CMK (cell line): ENCODE measurements at regions not wholly inside any gene's neighbourhood (a gene's known extent, or its start where the extent isn't known, plus 50 kb on each side); places are given as distances from the start of the nearest gene placed in this dataset.

Source experiments
- DNase-seq: peaks from one replicate; pipeline ENCODE4 v3.0.0-alpha.2; 2010; ENCODE audit warnings: low read depth

DNA sequence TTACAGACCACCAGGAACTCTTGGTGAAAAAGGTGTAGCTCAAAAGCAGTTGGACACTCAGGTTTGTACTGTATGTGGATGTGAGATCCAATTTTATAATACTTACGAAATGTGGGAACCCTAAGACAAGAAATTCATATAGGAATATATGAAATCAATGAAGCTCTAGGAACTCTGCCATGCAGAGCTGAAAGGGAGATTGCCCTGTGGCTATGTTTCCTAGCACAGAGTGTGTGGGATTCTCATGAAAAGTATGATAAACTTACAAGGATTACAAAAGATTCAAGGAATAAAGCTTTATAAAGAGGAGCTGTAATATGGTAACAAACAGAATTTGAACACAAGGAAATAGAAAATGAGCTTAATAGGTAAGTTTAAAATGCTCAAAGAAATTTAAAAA lies 205.7 kb upstream of the FAM83B start:
- DNase-seq = no peak

DNA sequence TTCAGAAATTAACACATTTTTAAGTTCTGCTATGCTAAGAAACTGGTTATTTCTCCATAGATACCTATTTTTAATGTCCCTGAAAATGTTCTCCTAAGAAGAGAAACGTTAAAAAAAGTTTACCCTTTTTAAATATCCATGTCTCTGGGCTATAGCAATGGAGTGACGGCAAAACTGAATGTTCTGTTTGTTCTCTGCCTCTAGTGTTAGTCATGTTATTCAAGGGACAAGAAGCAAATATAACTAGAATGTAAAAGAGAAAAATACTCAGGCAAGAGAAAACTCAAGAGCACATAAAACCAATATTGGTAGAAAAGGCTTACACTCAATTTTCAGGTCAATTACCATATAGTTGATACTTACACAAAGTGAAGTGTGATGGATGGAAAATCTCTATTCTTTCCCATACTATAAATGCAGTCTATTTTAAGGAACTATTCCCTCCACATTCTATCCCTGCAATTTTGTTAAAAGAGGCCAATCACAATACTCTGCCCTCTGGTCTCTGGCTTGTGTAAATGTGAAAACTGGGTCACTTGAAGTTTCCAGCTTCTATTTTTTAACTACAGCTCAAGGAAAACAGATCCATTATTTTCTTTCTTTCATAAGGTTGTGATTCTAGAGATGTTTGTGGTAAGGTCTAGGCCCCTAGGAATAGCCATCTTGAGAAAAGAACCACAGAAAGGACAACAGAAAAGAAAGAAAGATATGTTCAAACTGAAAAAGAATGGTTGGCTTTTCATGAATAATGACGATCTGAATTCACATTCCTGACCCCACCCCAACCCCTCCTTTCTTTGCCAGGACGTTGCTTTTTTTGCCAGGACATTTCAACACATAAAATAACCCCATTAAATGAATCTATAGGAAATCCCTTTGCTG lies 200.3 kb upstream of the FAM83B start:
- DNase-seq = no peak

DNA sequence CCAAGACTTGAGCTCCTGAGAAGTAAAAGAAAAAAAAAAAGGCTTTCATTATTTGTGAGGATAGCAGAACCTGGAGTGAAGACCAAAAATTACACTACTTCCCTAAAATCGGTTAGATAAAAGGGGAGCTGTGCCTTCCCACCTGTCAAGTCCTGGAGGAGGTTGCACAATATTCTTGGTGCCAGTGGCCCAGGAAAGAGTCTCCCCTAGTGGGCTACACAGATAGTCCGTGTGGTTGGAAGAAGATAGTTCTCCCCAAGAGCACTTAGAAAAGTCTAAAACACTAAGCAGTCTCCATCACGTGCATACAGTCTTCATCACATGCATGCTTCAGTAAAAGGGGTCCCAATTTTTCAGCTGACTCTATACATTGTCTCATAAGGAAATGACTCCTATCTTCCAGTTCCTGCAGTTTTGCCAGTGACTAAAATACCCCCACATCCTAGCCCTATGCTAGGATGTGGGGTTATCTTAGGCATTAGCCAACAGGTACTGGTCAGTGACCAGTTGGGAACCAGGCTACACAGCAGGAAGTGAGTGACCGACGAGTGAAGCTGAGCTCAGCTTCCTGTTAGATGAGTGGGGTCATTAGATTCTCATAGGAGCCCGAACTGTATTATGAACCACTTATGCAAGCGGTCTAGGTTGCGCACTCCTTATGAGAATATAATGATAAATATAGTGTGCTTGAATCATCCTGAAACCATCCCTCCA lies 199.5 kb upstream of the FAM83B start:
- no peak for DNase-seq

DNA sequence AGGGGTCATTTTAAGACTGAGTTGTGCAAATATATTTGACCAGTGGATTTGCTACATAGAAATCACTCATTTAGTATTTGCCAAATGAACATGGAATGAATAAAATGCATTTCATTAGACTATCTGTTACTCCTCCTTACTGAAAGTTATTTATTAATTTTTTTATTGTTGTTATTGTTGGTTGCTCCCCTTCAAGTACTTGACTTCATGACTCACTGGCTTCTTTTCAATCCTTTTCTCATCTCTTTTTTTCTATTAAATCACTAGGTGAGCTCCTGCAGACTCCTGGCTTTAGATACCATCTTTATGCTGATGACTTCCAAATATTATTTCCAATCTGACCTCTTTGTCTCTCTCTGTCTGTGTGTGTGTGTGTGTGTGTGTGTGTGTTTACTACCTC lies 192.2 kb upstream of the FAM83B start:
- DNase-seq = no peak

DNA sequence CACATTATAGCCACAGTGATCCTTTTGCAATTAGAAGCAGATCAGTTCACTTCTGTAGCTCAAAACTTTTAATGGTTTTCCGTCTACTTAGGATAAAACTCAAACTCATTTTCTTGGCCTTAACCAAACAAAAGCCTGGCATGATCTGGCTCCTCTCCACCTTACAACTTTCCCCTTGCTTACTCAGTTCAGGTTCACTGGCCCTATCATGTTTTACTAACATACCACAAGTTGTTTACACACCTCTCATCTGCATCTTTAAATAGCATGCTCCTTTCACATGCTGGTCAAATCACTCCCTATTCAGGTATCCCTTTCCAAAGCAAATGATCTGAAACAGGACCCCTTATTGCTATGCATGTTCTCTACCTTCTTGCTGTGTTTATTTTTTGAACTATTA lies 191.4 kb upstream of the FAM83B start:
- no peak for DNase-seq

DNA sequence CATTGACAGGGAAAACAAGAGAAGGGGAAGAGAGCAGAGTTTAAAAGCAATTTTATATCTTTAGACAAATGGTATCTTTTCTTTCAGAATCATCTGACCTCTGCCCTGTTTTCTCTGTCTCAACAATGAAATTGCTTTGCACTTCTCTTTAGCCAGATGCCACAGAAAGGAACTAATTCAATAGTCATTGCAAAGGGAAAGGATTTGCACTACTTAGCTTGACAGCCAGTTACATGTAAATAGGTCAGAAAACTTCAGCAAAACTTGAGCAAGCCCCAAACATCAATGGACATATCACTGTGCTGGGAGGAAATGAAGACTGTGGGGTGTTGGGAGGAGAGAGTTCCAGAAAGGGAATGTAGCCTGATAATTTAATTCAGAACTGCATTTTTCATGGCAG lies 181.3 kb upstream of the FAM83B start:
- no peak for DNase-seq

DNA sequence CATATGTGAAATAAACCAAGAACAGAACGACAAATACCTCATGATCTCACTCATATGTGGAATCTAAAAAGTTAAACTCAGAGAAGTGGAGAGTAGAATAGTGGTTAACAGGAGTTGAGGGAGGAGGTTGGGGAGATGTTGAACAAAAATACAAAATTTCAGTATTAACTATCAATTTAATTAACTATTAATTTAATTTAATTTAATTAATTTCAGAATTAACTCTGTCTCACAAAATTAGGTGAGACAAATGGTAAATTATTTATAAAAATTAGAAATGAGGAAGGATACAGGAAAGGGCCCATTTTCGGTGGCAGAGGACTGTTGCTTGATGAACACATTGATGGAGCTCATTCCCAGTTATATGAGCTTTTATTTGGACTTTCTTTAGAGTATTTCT lies 166.0 kb upstream of the FAM83B start:
- DNase-seq = no peak

DNA sequence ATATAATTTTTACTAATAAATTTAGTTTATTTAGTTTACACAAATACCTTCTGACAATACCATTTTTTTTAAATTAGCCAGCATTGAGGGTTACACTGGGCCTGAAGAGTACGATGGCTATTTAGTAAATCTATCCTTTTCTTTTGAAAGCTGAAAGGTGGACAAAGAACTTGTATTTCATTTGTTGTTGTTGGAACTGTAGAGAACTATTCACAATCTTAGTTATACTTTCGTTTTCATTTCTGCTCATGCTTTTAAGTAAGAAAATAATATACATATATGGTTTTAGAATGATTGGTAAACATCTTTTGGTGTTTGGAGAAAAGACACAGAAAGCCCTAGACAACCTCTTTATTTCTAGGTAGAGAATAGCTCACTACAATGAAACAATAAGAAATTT lies 165.3 kb upstream of the FAM83B start:
- DNase-seq = no peak

DNA sequence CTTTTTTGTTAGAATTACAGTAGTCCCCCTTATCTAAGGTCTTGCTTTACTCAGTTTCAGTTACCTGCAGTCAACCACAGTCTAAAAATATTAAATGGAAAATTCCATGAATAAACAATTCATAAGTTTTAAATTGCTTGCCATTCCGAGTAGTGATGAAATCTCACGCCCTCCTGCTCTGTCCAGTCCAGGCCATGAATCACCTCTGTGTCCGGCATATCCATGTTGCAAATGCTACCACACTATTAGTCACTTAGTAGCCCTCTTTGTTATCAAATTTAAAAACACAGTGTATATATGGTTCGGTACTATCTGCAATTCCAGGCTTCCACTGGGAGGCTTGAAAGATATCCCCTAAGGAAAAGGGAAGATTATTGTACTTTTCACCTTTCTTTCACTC lies 164.6 kb upstream of the FAM83B start:
- no peak for DNase-seq

DNA sequence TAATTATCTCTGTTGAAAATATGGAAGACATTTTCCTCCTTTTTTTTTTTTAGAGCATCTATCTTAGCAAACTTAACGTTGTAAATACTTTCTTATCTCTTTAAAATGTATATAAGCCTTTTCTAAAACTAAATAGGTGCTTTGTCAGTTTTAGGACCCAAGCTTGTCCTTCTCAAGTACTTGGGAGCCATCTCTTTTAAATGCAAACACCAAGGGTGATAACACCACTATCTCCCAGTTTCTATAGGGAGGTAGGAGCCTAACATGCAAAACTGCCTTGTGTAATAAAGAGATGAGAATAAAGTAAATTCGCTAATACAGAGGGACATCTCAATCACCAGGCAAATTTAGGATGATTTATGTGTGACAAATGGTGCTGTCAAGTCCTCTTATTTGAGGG lies 157.0 kb upstream of the FAM83B start:
- DNase-seq = no peak

DNA sequence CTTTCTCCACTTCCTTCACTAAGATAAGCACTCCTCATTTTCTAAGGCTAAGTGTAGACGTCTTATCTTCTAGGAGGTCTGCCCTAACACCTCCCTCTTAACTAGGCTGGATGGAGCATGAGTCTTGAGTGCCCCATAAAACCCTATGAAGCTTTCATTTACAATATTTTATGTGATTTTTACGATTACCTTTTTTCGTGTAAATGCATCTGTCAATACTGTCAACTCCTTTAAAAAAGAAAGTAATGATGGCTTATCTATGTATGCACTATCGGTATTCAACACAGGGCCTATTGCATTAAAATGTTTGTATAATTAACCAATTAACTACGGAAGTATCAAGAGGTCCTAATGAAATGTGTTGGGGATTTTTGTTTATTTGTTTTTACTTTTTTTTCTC lies 156.0 kb upstream of the FAM83B start:
- no peak for DNase-seq

DNA sequence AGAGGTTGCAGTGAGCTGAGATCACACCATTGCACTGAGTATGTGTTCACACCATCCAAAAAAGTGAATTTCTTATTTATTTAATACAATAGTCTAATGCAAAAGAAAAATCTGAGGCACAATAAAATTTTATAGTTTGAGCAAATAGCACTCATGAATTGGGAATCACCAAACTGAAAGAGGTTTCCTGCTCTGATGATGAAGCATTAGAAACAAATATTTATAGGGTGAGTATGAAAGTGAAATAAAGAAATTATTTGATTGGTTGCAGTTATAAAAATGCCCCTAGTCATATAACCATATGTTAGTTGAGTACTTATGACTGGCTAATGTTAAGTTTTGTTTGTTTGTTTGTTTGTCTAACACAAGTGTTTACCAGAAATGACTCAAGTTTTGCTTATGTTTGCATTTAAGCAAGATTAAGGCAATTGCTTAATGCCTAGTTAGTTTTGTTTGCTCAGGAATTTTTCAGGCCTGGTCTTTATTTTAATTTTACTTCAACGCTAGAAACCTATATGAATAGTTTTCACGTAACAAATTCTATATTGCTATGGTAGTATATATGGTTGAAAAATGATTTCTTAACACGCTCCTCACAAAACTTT lies 151.5 kb upstream of the FAM83B start:
- DNase-seq = no peak

DNA sequence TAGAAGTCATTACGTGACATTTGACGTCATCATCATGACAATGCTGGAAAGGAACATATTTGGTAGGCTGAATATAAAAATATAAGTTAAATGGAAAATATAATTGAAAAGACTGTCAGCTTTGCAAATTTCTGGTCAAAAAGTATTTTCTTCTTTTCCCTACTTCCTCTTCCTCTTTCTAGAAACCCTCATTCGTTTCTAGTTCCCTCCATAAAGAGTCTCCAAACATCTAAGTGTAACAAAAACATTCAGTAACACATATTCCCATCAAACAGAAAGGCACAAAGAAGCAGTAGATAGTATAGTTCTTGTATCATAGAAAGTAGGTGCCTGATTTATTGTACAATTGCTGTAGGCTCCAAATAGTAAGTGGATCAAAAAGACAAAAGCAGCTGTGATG lies 150.8 kb upstream of the FAM83B start:
- DNase-seq = no peak

DNA sequence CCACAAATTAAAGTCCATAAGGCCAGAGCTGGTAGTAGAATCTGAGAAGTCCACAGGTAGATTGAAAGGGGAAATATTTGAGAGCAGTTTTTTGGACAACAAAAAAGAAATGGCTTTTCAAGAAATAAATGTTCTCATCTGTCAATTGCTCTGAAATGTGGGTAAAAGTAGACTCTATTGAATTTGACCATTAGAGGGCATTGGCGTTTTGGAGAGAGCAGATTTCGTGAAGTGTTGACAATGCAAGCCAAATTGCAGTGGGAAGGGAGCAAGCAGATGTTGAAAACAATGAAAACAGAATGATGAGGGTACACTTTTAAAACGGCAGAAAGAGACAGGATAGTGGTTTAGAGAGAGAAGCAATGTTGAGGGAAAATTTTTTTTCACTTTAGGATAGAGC lies 149.1 kb upstream of the FAM83B start:
- no peak for DNase-seq

DNA sequence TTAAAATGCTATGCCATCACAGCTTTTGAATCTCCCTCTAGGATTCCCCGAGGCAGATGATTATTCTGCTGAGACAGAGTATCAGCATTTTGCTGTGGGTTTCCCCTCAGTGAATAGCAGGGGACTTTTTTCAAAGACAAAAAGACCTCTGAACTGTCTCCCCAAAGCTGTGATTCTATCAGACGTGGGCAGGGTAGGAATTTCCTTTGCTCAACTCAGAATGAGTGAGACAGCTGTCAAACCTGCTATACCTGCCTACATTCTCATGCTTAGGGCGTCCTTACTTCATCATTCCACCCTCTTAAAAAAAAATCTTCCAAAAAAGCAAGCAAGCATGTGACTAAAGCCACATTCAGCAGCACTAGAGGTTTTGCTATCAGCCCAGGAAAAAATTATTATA lies 147.6 kb upstream of the FAM83B start:
- no peak for DNase-seq

DNA sequence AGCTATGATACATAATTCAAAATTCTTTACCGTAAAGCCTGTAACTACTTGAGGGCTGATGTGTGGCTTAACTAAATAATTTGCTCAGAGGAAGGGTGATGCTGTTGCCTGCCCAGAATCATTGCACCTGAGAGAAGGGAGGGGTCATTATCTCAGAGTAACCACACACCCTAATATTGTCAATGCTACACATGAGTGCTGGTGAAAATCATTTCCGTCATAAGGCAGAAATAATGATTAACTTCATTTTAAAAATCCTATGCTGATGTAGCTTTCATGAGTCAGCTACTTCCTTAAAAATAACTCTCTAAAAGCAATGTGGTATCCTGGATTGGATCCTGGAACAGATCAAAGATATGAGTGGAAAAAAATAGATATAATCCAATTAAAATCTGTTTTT lies 146.4 kb upstream of the FAM83B start:
- no peak for DNase-seq

DNA sequence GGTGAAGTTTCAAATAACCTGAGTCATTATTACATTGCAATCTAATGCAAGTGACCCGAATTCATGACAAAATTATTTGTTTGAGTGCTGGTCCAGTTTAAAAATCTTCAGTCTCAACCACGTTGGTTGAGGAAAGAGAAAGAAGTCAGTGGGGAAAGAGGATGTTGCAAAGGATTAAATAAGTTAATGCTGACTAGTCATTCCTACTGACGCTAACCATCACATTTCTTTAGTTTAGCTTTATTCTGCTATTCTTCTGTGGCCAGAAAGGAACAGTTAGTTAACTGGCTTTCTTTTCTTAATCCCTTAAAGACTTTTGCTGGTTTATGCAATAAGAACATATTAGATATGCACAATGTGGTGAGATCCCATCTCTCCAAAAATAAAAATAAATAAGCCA lies 143.8 kb upstream of the FAM83B start:
- no peak for DNase-seq

DNA sequence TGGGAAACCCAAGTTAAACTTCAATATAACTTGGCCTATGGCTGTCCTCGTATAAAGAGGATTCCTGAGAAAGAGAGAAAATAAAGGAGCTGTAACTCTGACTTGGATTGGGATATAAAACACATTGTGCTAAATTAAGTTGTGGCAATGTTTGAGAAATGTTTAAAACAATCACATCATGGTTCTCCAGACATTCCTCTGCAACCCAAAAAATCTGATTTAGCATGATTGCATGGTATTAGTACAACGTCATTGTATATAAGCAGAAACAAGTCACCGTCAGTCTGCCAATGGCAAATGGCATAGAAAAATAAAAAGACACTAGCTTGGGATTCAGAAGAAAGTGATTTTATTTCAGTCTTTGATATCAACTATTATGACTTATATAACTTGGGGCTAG lies 140.2 kb upstream of the FAM83B start:
- DNase-seq = no peak

DNA sequence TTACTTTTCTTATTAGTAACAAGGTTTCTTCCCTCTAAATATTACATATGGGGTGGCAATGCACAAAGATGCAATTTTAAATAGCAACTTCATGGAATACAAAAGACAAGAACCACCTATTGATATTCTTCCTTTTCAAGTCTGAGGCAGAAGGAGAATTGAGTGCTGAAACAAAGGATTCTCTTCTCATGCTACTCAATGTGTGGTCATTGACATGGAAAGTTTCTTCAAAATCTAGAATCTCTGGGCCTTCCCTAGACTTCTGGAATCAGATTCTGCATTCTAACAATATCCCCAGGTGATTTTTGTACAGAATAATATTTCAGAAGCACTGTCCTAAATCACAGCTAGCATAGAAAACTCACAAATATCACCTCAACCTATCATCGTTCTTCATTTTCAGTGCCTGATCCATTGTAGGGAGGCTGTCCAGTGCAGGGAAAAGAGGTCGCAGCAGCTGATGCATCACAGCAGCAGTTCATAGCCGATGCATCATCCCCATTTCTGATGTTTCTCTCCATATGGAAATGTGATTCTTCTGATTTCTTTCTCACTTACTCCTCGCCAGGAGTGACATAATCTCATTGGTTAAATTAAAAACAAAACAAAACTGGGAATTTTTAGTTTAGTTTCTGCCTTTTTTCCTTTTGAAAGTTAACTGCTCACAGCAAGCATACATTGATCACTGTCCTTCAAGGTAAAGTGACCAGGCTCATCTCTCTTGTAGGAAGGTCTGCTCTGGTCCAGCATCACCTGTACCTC lies 139.5 kb upstream of the FAM83B start:
- DNase-seq = no peak

DNA sequence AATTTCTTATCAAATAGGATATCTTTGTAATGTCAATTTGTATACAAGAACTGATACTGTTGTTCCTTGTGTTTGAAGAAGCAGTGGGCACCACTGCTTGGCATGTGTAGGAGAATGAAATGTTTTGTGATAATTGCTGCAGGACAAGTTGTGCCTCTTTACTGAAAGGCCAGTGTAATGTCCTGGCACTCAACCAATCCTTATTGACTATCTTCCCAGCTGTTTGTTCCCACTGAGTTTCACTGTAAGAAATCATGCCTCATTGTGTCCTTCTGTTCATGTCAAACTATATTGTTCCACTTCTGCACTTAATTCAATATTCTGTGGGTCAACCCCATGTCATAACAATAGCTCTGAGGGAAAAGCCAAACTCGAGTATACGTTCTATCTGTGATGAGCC lies 136.1 kb upstream of the FAM83B start:
- DNase-seq = no peak

DNA sequence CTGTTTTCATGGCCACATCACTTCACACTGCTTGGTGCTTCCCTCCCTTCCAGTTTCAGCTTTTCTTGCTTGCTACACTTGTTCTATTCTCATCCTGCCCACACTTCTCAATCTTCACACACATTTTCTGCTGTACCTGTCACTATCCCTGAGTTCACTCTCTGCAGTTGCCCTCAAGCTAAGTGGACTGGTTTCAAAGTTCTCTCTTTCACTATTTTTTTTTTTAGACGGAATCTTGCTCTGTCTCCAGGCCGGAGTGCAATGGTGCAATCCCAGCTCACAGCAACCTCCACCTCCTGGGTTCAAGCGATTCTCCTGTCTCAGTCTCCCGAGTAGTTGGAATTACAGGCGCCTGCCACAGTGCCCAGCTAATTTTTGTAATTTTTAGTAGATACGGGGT lies 130.6 kb upstream of the FAM83B start:
- DNase-seq = no peak

DNA sequence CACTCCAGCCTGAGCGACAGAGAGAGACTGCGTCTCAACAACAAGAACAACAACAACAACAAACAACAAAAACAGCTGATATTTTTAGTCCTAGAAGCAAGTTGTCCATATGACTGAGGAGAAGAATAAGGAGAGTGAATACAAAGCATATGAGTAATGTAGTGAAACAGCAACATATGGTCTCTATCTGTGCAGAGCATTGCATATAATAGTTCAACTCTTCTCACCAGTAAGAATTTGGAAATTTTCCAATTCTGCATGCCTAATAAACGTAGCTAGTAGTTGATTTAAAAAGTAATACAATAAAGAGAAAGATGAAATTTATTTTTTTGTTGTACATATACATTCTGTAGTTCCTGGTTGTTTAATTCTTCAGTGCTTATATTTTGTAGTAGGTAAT lies 129.7 kb upstream of the FAM83B start:
- no peak for DNase-seq
